ENCODE measurements at regions not wholly inside any gene's neighbourhood (a gene's known extent, or its start where the extent isn't known, plus 50 kb on each side); places are given as distances from the start of the nearest gene placed in this dataset.
"Not testable (repeated sequence)": the region's sequence is repeated elsewhere in the genome, so short reads cannot be mapped to it uniquely, and the experiment has no call there.

DNA sequence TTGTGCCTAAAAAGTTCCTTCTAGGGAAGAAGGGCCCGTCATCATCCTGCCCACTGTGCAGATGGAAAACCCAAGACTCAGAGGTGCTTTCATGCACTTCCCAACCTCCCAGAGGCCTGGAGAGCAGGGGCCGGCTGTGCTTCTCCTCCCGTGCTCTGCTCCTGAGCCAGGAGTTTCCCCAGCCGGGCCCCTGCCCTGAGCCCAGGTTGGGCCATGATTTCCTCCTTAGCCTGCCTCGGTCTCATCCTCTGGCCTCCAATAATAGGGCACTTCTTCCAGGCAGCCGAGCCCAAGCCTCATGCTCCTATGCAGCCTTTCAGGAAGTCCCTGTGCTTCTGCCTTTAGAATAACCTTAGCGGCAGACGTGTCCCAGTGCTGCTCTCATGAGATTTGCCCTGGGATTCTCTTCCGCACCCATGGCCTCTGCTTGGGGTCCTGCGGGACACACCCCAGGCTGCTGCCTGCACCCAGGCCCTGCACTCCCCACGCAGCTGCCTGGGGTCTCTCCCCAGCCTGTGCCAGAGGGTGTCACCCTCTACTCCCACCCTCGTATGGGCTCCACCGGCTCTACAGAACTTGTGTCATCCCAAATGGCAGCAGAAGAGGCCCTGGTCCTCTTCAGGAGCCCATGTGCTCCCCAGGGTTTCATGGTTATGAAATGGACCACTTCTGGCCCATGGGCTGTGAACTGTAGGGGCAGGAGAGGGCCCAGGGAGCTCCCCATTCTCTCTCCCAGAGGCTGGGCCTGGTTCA, 359.3 kb downstream of the ADGRD1 start:
- no peak for DNase-seq (ENCODE audit: low read depth)

DNA sequence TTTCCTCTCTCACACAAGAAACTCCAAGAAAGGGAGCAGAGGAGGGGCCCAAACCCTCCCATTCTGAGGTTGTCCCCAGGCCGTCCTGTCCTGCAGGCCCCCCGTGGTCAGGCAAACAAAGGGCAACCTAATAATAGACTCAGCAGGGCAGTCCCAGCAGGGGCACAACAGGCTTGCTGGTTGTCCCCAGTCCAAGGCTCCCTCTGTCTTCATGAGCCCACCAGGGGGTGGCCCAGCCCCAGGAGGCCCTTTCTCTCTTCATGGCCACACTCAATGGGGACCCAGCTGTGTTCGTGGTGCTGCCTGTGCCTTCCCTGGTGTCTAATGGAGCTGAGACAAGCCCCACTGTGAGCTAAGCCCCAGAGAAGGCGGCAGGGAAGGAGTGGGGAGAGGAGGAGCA, 359.9 kb downstream of the ADGRD1 start:
- no peak for DNase-seq (ENCODE audit: low read depth)

DNA sequence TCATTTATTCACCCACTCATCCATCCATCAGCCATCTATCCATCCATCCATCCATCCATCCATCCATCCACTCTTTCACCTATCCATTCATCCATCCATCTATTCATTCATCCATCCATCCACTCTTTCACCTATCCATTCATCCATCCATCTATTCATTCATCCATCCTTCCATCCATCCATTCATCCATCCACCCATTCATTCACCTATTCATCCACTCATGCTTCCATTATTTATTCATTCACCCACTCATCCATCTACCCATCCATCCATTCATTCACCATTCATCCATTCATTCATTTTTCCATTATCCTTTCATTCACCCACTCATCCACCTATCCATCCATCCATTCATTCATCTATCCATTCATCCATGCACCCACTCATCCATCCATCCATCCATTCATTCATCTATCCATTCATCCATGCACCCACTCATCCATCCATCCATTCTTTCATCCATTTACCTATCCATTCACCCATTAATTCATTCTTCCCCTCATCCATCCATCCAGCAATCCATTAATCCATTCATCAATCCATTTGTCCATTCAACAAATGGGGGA, 360.9 kb downstream of the ADGRD1 start:
- DNase-seq (ENCODE audit: low read depth) = no peak

DNA sequence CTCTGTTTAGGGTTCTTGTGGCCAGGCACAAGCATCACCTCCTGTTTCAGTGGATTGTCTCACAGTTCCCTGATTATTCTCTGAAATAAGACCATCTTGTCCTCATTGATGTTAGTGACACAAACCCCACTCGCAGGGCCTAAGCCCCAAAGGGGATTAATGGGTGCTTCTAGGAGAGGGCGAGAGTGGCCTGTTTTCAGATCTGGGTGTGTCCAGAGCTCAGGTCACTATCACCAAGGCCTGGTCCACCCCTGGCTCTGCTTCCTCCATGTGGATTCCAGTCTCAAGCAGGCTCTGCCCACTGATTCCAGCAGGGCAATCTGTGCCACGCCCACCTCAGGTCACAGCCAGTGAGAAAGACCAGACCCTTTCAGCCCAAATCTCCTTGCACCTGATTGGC, 361.9 kb downstream of the ADGRD1 start:
- DNase-seq (ENCODE audit: low read depth) = no peak

DNA sequence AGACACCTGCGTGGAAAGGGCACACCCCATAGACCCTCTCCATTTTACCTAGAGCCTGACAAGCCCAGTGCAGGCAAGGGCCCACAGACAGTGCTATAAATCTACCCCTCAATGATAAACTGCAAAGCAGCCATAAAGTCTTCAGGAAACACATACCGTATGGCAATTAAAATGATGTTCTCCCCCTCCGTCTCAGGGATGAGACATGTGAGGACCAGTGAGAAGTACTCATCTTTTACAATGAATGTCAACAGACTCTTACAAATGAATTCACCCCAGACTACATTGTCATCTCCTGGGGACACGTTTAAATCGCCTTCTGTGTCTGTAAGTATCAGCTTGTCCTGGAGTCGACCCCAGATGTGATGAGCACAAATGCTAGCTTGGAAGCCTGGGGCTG, 362.7 kb downstream of the ADGRD1 start:
- DNase-seq (ENCODE audit: low read depth) = no peak

DNA sequence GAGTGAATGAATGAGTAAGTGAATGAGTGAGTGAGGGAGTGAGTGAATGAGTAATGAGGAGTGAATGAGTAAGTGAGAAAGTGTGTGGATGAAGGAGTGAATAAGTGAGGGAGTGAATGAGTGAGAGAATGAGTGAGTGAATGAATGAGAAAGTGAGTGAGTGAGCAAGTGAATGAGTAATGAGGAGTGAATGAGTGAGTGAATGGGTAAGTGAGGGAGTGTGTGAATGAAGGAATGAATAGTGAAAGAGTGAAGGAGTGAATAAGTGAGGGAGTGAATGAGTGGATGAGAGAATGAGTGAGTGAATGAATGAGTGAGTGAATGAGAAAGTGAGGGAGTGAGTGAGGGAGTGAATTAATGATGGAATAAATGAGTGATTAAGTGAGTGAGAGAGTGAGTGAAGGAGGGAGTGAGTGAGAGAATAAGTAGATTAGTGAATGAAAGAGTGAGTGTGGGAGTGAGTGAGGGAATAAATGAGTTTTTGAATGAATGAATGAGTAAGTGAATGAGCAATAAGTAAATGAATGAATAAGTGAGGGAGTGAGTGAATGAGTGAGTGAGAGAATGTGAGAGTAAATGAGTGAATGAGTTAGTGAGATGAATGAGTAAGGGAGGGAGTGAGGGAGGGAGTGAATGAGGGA, 364.5 kb downstream of the ADGRD1 start:
- no peak for DNase-seq (ENCODE audit: low read depth)

DNA sequence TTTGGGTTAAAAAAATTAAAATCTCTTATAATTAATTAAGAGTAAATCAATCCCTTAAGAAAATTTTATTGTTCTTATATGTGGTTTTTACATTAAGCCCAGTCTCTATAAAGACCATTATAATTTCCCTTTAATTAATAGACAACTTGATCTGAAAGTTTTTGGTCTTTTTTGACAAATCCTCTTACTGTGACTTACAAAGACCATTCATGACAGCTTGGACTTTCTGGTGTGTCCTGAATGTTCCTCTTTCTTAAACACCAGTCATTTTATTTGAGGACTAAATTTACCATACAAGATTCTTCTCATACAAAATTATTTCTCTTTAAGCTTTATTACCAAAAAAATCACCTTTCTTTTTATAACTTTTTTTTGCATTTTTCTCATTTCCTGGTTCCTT, 368.3 kb downstream of the ADGRD1 start:
- no peak for DNase-seq (ENCODE audit: low read depth)

DNA sequence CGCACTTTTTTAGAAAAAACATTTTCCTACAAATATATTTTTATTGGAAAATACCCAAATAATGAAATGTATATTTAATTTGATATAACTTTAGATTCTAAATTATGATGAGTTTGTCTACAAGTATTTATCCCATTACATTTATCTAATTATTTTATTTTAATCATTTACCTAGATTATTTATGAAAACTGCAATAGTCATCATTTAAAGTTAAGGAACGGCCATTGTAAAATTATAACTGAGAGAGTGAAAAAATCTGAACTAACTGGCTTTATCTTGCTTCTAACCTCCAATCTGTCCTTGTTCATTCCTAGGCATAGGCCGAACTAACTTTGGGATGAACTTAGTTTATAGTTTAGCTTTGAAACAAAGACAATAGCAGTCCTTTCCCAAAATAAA, 368.8 kb downstream of the ADGRD1 start:
- not testable (repeated sequence) for DNase-seq (ENCODE audit: low read depth)

DNA sequence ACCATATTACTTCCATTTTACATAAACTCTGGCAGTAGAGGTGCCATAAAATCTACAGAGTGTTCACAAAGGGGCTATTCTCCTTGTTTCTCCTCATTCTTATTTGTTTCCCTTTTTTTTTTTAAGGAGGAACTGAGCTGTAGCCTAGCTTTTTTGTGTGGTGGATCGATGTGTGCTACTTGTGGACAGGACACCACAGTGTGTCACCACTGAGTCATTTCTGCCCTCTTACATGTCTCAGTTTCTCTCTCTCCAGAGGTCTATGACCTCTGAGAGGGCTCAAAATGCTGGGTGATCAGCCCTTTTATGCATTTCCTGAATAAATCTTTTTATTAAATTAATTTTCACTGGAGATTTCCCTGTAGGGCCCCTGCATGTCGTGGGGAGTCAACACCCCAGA, 370.2 kb downstream of the ADGRD1 start:
- no peak for DNase-seq (ENCODE audit: low read depth)

DNA sequence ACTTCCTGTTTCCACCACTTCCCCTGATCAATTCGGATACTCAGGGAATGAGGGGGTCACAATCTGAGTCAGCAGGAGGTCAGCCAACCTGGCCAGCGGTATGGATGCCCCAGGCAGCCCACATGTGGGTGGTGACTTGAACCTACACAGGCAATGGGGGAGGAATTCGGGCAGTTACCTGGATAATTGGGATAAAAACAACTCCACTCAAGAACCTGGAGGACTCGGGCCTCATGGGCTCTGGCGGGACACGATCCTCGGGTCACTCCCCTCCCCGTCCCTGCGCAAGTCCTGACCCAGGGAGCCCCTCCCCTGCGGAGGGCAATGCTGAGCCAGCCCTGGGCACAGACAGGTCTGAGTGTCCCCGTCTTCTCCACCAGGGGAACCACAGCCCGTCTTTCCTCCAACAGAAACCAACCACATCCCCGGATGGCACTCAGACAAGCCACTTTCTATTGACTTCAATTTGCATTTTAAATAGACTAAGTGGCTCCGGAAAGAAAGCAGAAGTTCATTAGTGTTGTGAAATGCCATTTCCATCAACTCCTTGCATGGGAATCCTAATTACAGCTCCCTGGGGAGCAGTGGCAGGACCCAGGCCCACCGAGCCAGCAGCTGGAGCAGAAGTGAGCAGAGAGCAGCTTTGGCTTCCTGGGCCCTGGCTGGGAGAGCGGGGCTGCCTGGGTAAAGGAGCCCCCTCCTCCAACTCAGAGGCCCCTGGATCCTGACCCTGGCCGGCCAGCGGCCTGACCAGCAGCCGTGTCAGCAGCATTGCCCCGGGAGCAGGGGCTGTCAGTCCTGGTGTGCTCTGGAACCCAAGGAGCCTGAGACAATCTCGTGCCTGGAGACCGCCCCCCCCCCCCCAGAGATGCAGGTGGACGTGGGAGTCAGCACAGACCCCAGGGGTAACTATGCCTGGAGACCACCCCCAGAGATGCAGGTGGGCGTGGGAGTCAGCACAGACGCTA, 374.1 kb downstream of the ADGRD1 start:
- no peak for DNase-seq (ENCODE audit: low read depth)

DNA sequence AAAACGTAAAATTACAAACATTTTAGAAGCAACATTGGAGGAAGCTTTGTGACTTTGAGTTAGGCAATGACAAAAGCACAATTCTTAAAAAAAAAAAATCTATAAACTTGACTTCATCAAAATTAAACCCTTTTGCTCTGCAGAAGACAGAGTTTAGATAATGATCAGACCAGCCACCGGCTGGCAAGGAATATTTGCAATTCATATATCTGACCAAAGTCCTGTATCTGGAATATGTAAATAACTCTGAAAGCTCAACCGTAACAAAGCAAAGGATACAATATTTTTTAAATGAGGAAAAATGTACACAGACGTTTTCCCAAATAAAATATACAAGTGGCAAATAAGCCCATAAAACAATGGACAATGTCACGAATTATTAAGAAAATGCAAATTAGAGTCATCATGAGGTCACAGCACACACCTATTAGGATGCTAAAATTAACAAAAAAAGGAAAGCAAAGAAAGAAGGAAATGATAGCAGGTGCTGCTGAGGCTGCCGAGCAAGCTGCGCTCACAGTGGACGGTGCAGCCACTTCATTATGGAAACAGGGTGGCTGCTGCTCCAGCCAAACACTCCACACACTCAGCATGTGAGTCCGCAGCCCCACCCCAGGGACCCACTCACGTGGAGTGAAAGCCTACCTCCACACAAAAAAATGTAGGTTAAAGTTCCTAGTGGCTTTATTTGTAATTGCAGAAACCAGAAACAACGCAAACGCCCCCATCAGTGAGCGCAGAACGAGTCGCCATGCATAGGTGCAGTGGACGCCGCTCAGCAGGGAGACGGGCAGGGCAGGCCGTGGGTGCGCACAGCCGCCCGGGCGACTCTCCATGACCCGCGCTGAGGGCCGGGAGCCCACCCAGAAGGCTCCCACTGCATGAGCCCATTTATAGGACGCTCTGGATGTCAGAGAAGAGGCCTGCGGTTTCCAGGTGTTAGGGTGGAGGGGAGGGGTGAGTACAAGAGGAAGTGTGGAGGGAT, 375.4 kb downstream of the ADGRD1 start:
- not testable (repeated sequence) for DNase-seq (ENCODE audit: low read depth)

DNA sequence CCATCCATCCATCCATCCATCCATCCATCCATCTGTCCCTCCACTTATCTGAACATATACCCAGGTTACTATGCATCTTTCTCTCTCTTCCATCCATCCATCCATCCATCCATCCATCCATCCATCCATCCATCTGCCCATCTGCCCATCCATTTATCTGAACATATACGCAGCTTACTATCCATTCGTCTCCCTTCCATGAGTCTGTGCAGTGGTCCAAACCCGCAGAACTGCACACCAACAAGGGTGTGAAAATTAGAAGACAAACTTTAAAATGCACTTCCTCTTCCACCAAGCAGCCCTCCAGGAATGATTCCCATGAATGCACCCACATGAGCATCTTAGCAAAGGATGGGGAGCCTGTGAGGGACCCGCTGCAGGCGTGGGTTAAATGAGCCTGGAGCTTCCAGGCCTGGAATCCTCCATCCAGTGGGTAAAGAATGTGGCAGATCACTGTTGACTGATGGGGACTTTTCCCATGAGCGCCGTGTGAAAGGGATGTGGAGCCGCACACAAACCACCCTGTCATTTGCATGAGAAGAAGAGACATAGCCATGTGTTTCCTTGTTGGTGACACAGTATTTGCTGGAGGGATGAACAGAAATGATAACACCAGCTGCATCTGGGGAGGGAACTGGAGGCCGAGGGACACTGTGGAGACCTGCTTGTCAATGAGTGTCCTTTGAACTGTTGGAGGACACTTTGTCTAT, 376.6 kb downstream of the ADGRD1 start:
- no peak for DNase-seq (ENCODE audit: low read depth)

DNA sequence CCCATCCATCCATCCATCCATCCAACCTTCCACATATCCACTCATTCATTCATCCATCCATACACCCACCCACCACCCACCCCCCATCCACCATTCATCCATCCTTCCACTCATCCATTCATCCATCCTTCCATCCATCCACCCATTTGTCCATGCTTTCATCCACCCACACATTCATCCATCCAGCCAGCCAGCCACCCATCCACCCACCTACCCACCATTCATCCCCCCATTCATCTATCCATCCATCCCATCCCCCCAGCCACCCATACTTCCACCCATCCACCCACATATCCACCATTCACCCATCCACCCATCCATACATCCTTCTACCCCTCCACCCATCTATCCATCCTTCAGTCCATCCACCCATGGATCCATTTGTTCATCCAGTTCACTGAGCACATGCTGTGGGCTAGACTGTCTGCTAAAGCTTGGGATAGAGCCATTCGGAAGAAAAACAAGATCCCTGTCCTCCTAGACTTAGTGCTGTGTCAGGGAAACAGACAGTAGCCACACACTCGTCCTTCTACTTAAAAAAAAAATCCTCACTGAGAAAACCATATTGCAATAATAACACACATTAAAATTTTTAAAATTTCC, 377.5 kb downstream of the ADGRD1 start:
- no peak for DNase-seq (ENCODE audit: low read depth)

DNA sequence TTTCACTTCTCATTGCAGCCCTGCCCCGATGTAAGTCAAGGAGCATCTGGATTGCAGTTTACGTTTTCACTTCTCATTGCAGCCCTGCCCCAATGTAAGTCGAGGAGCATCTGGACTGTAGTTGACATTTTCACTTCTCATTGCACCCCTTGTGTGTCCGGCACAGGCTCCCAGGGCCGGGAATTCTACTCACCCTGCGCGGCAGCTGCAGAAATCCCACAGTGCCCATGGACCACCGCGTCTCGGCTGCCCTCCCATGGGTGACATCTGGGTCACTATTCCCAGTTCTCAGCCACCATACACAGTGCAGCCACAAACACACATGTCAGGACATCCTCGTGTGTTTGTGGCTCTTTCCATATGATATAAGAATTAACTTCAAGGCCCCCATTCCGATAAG, 378.5 kb downstream of the ADGRD1 start:
- no peak for DNase-seq (ENCODE audit: low read depth)

DNA sequence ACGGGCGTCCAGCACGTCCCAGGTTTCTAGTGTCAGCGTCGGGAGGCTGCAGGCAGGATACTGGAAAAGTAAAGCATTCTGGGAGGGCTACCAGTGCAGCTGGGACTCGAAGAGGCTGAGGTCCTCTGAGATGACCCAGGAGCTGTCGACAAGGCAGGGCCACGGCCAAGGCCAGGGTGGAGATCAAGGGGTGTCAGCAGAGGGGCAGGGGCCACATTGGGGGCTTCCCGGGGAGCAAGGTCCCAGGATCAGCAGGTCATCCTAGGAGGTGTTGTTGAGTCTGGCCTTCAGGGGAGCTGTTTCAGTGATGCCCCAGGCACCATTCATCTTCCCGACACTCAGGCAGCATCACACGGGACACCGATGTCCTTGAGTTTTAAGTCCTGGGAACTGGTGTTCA, 377.8 kb upstream of the SFSWAP start:
- DNase-seq (ENCODE audit: low read depth) = no peak

DNA sequence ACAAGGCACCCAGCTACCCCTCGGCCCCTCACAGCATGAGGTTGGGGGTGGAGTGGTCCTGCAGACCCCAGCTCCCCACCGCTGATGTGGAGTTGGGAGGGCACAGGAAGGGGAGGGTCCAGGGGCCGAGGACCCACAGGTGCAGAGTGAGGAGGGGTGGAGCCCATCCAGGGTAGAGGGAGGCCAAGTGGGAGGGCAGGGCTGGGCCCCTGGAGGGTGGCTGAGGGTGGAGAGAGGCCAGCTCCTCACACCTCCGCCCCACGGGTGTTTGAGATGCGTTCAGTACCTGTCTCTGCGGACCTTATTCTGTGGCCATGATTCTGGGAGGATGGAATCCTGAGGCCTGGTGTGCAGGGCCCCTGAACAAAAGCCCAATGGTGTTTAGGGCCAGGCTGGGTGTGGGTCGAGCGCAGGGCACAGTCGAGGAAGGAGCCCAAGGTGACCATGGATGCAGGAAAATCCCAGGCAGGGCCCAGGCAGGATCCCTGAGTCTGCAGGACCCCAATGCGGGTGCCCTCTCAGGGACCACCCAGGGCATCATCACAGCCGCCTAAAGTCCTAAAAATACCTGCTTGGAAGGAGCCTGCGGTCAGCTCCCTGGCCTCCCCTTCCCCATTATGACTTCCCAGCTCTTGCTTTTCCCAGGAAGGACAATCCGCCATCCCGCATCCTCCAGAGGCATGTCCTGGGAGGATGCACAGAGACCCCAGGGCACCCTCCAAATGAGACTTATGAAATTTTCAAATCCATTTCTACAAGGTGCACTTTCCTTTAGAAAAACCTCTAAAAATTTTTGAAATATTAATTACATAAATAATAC, 377.1 kb upstream of the SFSWAP start:
- no peak for DNase-seq (ENCODE audit: low read depth)

DNA sequence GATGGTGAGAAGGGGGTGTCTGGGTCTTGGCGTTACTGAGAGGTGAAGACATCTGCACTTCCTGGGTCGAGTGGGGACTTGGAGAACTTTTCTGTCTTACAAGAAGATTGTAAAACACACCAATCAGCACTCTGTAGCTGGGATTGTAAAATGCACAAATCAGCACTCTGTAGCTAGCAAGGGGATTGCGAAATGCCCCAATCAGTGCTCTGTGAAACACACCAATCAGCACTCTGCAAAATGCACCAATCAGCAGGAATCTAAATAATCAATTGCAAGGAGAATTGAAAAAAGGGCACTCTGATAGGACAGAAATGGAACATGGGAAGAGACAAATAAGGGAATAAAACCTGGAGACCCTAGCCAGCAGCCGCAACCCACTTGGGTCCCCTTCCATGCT, 376.1 kb upstream of the SFSWAP start:
- no peak for DNase-seq (ENCODE audit: low read depth)

DNA sequence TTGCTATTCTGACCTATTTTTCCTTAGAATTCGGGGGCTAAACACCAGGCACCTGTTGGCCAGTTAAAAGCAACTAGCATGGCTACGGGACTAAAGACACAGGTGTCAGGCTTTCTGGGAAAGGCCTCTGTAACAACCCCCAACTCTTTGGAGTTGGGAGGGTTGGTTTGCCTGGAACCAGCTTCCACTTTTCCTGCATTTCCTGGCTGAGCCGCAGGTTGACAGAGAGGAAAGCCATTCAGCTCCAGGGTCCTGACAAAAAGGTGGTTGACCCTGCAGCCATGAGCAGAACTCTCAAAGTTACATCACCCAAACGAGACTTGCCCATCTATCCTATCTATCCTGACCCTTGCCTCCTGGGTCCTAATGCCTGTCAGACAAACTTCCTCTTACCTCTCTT, 375.4 kb upstream of the SFSWAP start:
- no peak for DNase-seq (ENCODE audit: low read depth)

DNA sequence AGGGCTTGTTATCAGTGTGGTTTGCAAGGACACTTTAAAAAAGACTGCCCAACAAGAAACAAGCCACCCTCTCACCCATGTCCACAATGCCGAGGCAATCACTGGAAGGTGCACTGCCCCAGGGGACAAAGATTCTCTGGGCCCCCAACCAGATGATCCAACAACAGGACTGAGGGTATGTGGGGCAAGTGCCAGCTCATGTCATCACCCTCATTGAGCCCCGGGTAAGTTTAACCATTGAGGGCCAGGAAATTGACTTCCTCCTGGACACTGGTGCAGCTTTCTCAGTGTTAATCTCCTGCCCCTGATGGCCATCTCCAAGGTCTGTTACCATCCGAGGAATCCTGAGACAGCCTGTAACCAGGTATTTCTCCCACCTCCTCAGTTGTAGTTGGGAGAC, 373.0 kb upstream of the SFSWAP start:
- not testable (repeated sequence) for DNase-seq (ENCODE audit: low read depth)
